ENCODE measurements at regions not wholly inside any gene's neighbourhood (a gene's known extent, or its start where the extent isn't known, plus 50 kb on each side); places are given as distances from the start of the nearest gene placed in this dataset.
A peak's percentile ranks its signal among the peaks of the same experiment; 100 is the strongest.

DNA sequence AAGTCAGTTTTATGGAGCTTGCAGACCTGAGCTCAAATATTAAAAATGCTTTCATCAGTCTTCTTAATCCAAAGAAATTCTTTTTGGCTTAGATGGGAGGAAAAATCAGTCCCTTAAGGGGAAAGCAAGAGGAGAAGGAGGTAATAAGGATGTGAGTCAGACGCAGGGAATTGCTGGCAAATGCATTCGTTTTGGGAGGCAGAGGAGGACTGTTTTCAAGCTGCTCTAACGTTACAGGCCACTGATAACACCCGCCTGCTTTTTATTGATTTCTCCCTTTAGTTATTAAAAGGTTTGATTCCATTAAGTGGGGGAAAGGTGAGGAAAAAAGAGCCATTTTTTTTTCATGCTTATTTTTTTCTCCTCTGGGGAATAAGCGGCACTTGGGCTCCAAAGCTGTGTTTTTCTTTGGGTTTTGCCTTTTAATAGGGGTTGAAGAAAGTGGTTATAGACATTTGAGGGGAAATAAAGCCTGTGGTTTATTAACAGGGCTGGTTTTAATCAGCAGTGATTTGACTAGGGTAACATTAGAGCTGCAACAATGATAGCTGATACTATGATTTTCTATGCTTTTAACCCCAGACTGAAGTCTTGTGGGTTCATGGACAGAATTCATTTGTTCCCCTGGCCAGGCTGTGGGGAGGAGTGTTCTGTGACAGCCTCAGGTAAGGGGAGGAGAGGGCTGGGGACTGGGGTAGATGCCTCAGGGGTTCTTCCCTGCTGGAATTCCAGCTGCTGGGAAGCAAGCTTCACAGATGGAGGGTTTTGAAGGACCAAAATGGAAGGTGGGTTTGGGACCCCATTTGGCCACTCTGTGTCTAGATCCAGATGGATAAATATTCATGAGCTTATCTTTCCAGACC is 225.2 kb downstream of the GAS1 start:
- H3K4me3 ChIP-seq (ENCODE audit: low read depth, low read length) = no peak overlapping the region
- TF ChIP-seq, protein P1, sequence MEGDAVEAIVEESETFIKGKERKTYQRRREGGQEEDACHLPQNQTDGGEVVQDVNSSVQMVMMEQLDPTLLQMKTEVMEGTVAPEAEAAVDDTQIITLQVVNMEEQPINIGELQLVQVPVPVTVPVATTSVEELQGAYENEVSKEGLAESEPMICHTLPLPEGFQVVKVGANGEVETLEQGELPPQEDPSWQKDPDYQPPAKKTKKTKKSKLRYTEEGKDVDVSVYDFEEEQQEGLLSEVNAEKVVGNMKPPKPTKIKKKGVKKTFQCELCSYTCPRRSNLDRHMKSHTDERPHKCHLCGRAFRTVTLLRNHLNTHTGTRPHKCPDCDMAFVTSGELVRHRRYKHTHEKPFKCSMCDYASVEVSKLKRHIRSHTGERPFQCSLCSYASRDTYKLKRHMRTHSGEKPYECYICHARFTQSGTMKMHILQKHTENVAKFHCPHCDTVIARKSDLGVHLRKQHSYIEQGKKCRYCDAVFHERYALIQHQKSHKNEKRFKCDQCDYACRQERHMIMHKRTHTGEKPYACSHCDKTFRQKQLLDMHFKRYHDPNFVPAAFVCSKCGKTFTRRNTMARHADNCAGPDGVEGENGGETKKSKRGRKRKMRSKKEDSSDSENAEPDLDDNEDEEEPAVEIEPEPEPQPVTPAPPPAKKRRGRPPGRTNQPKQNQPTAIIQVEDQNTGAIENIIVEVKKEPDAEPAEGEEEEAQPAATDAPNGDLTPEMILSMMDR (IDR thresholded peaks at IDR 0.05; ENCODE audit: insufficient read depth, low read depth, low read length) = no peak
- peak; percentile 79 for DNase-seq (ENCODE audit: low read depth)

DNA sequence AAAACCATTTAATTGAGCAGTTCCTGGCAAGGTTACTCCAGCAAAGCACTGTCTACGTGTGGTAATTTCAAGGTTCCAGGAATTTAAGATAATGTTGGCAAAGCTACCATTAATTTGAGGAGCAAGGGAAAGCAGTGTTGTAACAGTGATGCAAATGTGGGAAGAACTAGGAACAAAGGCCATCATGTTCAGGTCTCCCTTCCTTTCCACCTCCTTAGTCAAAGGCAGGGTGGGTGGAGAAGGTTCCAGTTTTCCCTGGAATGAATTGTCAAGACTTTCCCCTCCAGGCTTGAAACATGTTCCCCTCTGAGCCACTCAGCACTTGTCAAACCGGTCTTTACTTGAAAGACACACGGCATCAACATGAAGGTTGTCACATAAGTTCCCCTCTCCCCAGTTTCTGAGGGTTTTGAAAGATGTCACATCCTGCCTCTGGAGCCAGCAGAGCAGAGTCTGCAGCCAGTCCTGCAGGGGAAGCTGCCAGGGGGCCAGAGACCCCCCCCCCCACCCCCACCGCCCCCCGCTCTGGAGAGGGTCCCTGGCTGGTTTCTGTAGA is 226.0 kb downstream of the GAS1 start:
- DNase-seq (ENCODE audit: low read depth) = no peak
- no peak overlapping the region for H3K4me3 ChIP-seq (ENCODE audit: low read depth, low read length)
- TF ChIP-seq, protein P1 (IDR thresholded peaks at IDR 0.05; ENCODE audit: insufficient read depth, low read depth, low read length) = no peak

DNA sequence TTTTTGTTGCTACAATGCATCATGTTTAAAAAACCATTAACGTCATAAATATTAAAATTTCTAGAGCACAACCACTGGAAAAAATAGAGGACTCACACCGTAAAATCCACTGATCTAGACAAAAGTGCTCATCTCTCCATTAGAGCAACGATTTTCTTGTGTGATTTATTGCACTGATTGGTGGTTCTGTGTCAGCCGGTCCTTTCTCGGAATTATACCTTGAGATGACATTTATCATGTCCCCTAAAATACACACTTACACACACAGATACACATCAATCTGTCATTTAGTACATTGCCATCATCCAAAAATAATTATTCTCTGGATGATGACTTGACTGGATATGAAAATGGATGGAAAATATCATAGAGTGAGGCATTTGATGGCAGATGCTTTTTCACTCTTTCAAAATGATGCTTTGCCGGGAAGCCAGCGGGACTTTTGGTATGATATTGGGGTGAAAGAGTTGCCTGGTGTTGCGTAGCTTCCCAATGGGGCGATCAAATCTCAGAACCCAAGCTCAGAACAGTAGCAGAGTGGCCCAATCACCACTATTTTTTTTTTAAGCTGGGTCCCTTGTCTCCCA is 226.6 kb downstream of the GAS1 start:
- no peak overlapping the region for H3K4me3 ChIP-seq (ENCODE audit: low read depth, low read length)
- no peak for DNase-seq (ENCODE audit: low read depth)
- TF ChIP-seq, protein P1 (IDR thresholded peaks at IDR 0.05; ENCODE audit: insufficient read depth, low read depth, low read length) = no peak

DNA sequence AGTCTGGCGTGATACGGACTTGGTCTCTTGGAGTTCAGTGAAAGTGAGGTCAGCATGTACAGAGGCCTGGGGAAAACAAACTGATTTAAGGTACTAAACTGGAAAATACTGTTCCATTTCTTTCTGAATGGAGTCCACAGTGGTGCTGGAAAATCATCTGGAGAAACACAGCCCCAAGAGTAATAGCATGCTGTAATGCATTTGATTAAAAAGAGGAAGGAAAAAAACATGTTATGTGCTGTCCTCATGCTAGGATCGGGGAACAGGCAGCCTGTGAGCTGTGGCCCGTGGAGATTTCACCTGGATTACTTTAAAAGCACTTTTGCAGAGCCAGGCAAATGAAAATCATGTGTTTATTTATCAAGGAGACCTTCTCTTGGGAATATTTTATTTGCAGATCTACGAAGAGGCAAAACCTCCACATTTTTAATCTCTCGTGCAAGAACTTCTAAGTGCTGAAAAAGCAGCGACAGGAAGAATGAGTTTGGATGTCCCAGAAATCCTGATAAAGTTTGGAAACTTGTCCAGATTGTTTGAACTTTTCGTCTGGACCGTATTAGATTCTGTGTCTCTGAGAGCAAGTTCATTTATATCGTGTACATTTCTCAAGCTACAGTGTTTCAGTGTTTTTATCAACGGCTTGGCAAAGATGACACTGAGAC is 228.8 kb downstream of the GAS1 start:
- no peak overlapping the region for H3K4me3 ChIP-seq (ENCODE audit: low read depth, low read length)
- TF ChIP-seq, protein P1 (IDR thresholded peaks at IDR 0.05; ENCODE audit: insufficient read depth, low read depth, low read length) = no peak
- DNase-seq (ENCODE audit: low read depth) = no peak

DNA sequence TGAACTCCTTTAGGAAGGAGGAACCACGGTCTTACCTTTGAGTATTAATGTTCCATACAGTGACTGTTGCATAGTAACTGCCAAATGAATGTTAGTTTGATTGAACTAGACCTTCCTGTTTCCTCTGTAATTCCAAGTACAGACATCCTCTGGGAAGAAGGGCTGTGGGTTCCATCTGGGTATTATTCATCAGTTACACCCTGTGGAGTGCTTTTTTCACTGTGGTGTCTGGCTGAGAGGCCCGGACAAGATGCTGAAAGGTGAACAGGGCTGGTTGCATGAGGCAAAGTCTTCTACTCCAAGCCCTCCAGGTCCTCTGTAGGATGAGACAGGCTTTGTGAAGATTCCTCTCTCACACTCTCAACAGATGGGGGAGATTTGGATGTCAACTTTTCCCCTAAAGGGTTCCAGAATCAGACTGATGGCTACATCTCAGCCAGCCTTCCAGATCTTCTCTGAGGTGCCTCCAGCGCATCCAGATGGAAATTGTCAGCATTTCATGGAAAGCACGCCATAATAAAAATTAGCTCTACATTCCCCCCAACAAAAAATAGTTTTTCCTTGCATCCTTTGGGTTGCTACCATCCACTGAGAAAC is 230.9 kb downstream of the GAS1 start:
- TF ChIP-seq, protein P1 (IDR thresholded peaks at IDR 0.05; ENCODE audit: insufficient read depth, low read depth, low read length) = no peak
- H3K4me3 ChIP-seq (ENCODE audit: low read depth, low read length) = no peak overlapping the region
- no peak for DNase-seq (ENCODE audit: low read depth)

DNA sequence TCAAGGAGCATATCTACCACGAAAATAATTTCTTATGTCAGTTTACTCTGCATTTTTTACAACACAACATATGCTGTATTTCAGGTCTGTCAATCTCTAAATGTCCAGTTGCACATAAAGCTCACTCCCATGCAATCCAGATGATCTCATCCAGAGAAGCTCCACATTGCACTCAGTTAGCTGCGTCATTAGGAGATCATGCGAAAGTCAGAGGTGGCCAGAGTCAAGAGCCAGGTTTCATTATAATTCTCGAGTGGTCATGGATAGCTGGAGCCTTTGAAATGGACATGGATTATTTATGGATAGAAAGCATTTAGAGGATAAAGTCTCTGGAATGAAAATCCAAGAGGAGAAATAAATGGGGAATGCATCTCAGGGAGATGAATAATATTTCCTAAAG is 232.3 kb downstream of the GAS1 start:
- H3K4me3 ChIP-seq (ENCODE audit: low read depth, low read length) = no peak overlapping the region
- TF ChIP-seq, protein P1 (IDR thresholded peaks at IDR 0.05; ENCODE audit: insufficient read depth, low read depth, low read length) = no peak
- DNase-seq (ENCODE audit: low read depth) = peak; percentile 81

Measured in fibroblast of villous mesenchyme (primary cell).